ENCODE measurements at regions not wholly inside any gene's neighbourhood (a gene's known extent, or its start where the extent isn't known, plus 50 kb on each side); places are given as distances from the start of the nearest gene placed in this dataset.

DNA sequence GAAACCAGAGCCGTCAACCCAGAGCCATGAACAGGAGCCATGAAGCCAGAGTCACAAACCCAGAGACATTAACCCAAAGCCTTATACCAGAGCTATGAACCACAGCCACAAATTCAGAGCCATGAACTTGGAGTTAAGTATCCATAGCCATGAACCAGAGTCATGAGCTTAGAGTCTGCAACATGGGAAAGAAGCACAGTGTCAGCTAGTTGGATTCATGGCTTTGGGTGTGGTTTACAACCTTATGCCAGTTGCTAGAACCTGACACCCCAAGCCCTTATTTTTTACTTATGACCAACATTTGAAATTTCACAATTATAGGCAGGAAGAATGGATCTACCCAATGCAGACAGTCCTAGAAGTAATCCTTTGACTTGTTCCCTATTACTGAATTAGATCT lies 128.9 kb upstream of the FAM78B start:
- no peak overlapping the region for H3K4ac ChIP-seq (ENCODE audit: low read depth in 1 of 2, low read length in 2 of 2)
- no peaks in the 10 kb centered on the region for H3K4me1 ChIP-seq (ENCODE audit: control insufficient read depth, insufficient read depth, low read depth, low read length)
- H2BK120ac ChIP-seq (ENCODE audit: low read depth, low read length): no peak overlapping the region
- H3K9ac ChIP-seq (ENCODE audit: low read length): no peak overlapping the region
- no peak overlapping the region for H4K91ac ChIP-seq (ENCODE audit: low read length)
- no peak overlapping the region for H2BK12ac ChIP-seq (ENCODE audit: low read length in 2 of 2)
- no peak overlapping the region for H3K4me3 ChIP-seq (ENCODE audit: insufficient read depth in 1 of 2, low read depth in 1 of 2, low read length in 2 of 2)
- H3K9me3 ChIP-seq (ENCODE audit: control insufficient read depth, low read length): no peaks in the 10 kb centered on the region
- no peak overlapping the region for H3K18ac ChIP-seq (ENCODE audit: low read depth in 1 of 2, low read length in 2 of 2)
- 56% methylated on average over 1 of the region's 1 CpG for WGBS
- no peak overlapping the region for H3K27ac ChIP-seq (ENCODE audit: low read length, poor library complexity, severe bottlenecking)
- no peak overlapping the region for H4K8ac ChIP-seq (ENCODE audit: low read length)
- no peak overlapping the region for H2BK5ac ChIP-seq (ENCODE audit: low read depth, low read length, poor library complexity, severe bottlenecking)
- no peaks in the 10 kb centered on the region for H3K79me1 ChIP-seq (replicated peaks; ENCODE audit: low read length, poor library complexity, severe bottlenecking)
- no peak overlapping the region for H2BK15ac ChIP-seq (ENCODE audit: low read depth, poor library complexity, severe bottlenecking)
- no peak overlapping the region for H3K4me2 ChIP-seq (ENCODE audit: low read length, poor library complexity, severe bottlenecking)
- H3K23ac ChIP-seq (ENCODE audit: low read length in 2 of 2): no peak overlapping the region
- H2AFZ ChIP-seq (ENCODE audit: low read depth, low read length): no peak overlapping the region
- H3K14ac ChIP-seq (ENCODE audit: low read length in 2 of 2): no peak overlapping the region
- no peaks in the 10 kb centered on the region for H3K36me3 ChIP-seq (ENCODE audit: control insufficient read depth in 1 of 2, insufficient read depth in 2 of 2, low read depth in 1 of 2, low read length in 2 of 2)
- no peak overlapping the region for H2AK5ac ChIP-seq (ENCODE audit: low read length, severe bottlenecking)
- no peak for DNase-seq
- no peaks in the 10 kb centered on the region for H3K27me3 ChIP-seq (ENCODE audit: control insufficient read depth in 1 of 2, insufficient read depth in 1 of 2, low read length in 2 of 2)

DNA sequence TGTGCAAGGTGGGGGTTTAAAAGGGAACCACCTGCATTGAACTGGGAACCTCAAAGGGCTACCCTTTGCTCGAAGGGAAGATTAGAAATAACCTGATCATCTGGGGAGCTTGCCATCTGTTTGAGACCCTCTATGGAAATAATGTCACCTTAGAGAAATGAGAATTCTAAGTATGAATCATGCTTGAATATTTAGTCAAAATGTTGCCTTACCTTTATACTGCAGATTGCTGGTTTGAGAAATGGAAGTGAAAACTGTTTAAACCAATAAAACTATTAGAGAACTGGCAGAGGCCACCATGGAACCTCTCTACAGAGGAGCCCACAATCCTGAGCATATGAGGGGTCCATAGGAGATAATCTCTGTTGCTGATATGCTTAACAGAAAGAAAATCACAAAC lies 131.2 kb upstream of the FAM78B start:
- no peak overlapping the region for H3K14ac ChIP-seq (ENCODE audit: low read length in 2 of 2)
- H3K79me1 ChIP-seq (replicated peaks; ENCODE audit: low read length, poor library complexity, severe bottlenecking): no peaks in the 10 kb centered on the region
- DNase-seq: no peak
- H3K27ac ChIP-seq (ENCODE audit: low read length, poor library complexity, severe bottlenecking): no peak overlapping the region
- H4K91ac ChIP-seq (ENCODE audit: low read length): no peak overlapping the region
- no peaks in the 10 kb centered on the region for H3K36me3 ChIP-seq (ENCODE audit: control insufficient read depth in 1 of 2, insufficient read depth in 2 of 2, low read depth in 1 of 2, low read length in 2 of 2)
- no peak overlapping the region for H3K4me2 ChIP-seq (ENCODE audit: low read length, poor library complexity, severe bottlenecking)
- H3K4me1 ChIP-seq (ENCODE audit: control insufficient read depth, insufficient read depth, low read depth, low read length): no peaks in the 10 kb centered on the region
- no peak overlapping the region for H3K9ac ChIP-seq (ENCODE audit: low read length)
- H3K4me3 ChIP-seq (ENCODE audit: insufficient read depth in 1 of 2, low read depth in 1 of 2, low read length in 2 of 2): no peak overlapping the region
- peaks cover 1% of the 10 kb centered on the region for H3K9me3 ChIP-seq (ENCODE audit: control insufficient read depth, low read length)
- H2BK15ac ChIP-seq (ENCODE audit: low read depth, poor library complexity, severe bottlenecking): no peak overlapping the region
- no peak overlapping the region for H2AK5ac ChIP-seq (ENCODE audit: low read length, severe bottlenecking)
- no peak overlapping the region for H4K8ac ChIP-seq (ENCODE audit: low read length)
- no peak overlapping the region for H3K4ac ChIP-seq (ENCODE audit: low read depth in 1 of 2, low read length in 2 of 2)
- H2BK5ac ChIP-seq (ENCODE audit: low read depth, low read length, poor library complexity, severe bottlenecking): no peak overlapping the region
- H2BK120ac ChIP-seq (ENCODE audit: low read depth, low read length): no peak overlapping the region
- H3K18ac ChIP-seq (ENCODE audit: low read depth in 1 of 2, low read length in 2 of 2): no peak overlapping the region
- WGBS: 40% methylated on average over 1 of the region's 1 CpG
- H3K27me3 ChIP-seq (ENCODE audit: control insufficient read depth in 1 of 2, insufficient read depth in 1 of 2, low read length in 2 of 2): no peaks in the 10 kb centered on the region
- H2AFZ ChIP-seq (ENCODE audit: low read depth, low read length): no peak overlapping the region
- H3K23ac ChIP-seq (ENCODE audit: low read length in 2 of 2): no peak overlapping the region
- H2BK12ac ChIP-seq (ENCODE audit: low read length in 2 of 2): no peak overlapping the region

DNA sequence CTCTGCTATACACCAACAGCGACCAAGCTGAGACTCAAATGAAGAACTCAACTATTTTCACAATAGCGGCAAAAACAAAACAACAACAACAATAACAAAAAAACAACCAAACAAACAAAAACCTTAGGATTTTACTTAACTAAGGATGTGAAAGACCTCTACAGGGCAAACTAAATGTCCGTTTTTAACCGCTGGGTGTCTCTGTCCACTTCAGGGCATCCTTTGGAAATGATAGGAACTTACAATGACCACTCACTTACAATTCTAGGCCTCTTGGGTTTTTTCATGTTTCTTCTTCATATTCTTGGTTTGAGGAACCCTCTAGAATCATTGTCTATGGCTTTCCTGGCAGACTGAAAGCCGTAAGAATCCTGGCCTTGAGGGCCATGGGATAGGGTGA lies 134.0 kb upstream of the FAM78B start:
- Histone ChIP-seq H2AFZ (ENCODE audit: low read depth, low read length) (no peak overlapping the region), H2AK5ac (ENCODE audit: low read length, severe bottlenecking) (no peak overlapping the region), H3K14ac (ENCODE audit: low read length in 2 of 2) (no peak overlapping the region), H3K79me1 (replicated peaks; ENCODE audit: low read length, poor library complexity, severe bottlenecking) (no peaks in the 10 kb centered on the region), H3K9me3 (ENCODE audit: control insufficient read depth, low read length) (peaks cover 4% of the 10 kb centered on the region), H3K4me2 (ENCODE audit: low read length, poor library complexity, severe bottlenecking) (no peak overlapping the region), H3K4me3 (ENCODE audit: insufficient read depth in 1 of 2, low read depth in 1 of 2, low read length in 2 of 2) (no peak overlapping the region), H4K8ac (ENCODE audit: low read length) (no peak overlapping the region), H2BK12ac (ENCODE audit: low read length in 2 of 2) (no peak overlapping the region), H3K27me3 (ENCODE audit: control insufficient read depth in 1 of 2, insufficient read depth in 1 of 2, low read length in 2 of 2) (no peaks in the 10 kb centered on the region), H2BK120ac (ENCODE audit: low read depth, low read length) (no peak overlapping the region), H3K18ac (ENCODE audit: low read depth in 1 of 2, low read length in 2 of 2) (no peak overlapping the region), H3K36me3 (ENCODE audit: control insufficient read depth in 1 of 2, insufficient read depth in 2 of 2, low read depth in 1 of 2, low read length in 2 of 2) (no peaks in the 10 kb centered on the region), H3K4me1 (ENCODE audit: control insufficient read depth, insufficient read depth, low read depth, low read length) (no peaks in the 10 kb centered on the region), H3K4ac (ENCODE audit: low read depth in 1 of 2, low read length in 2 of 2) (no peak overlapping the region), H4K91ac (ENCODE audit: low read length) (no peak overlapping the region), H2BK15ac (ENCODE audit: low read depth, poor library complexity, severe bottlenecking) (no peak overlapping the region), H2BK5ac (ENCODE audit: low read depth, low read length, poor library complexity, severe bottlenecking) (no peak overlapping the region), H3K27ac (ENCODE audit: low read length, poor library complexity, severe bottlenecking) (no peak overlapping the region), H3K9ac (ENCODE audit: low read length) (no peak overlapping the region), H3K23ac (ENCODE audit: low read length in 2 of 2) (no peak overlapping the region)
- no peak for DNase-seq
- WGBS: 79% methylated on average over 5 of the region's 5 CpGs

DNA sequence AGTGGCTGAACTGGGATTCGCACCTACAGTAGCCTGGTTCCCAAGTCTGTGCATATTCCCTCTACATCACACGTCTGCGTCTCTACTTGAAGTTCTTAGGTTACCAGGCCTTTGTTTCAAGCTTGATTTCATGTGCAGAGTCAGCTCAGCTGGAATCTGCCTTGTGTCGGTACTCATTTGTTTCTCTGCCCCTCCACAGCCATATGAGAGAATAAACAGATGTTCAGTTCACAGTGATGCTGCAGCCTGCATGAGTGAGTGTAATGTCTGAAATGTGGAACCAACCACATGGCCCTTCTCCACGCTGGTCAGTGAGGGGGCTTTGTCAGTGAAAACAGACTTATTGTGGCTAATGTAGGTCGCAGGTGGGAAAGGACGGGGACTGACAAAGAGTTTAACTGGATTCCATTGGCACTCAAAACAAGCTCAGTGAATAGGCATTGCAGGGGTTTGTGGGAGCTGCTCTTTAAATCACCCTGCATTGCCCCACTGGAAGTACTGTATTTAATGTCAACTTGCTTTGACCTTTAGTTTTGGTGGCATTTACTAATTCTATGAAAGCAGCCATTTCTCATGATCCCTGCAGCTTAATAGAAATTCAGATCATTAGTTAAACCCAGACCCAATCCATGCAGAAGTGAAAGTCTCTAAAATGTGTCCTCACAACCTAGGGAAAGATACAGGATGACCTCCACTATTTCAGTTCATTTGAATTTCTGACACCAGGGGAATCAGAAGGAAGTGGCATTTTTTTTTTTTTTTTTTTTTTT lies 136.4 kb upstream of the FAM78B start:
- no peak overlapping the region for H3K4ac ChIP-seq (ENCODE audit: low read depth in 1 of 2, low read length in 2 of 2)
- no peaks in the 10 kb centered on the region for H3K36me3 ChIP-seq (ENCODE audit: control insufficient read depth in 1 of 2, insufficient read depth in 2 of 2, low read depth in 1 of 2, low read length in 2 of 2)
- no peak overlapping the region for H3K4me2 ChIP-seq (ENCODE audit: low read length, poor library complexity, severe bottlenecking)
- no peak overlapping the region for H2AK5ac ChIP-seq (ENCODE audit: low read length, severe bottlenecking)
- no peaks in the 10 kb centered on the region for H3K27me3 ChIP-seq (ENCODE audit: control insufficient read depth in 1 of 2, insufficient read depth in 1 of 2, low read length in 2 of 2)
- H2BK15ac ChIP-seq (ENCODE audit: low read depth, poor library complexity, severe bottlenecking): no peak overlapping the region
- no peak overlapping the region for H3K23ac ChIP-seq (ENCODE audit: low read length in 2 of 2)
- no peak overlapping the region for H3K9ac ChIP-seq (ENCODE audit: low read length)
- DNase-seq: no peak
- H4K8ac ChIP-seq (ENCODE audit: low read length): no peak overlapping the region
- H3K4me3 ChIP-seq (ENCODE audit: insufficient read depth in 1 of 2, low read depth in 1 of 2, low read length in 2 of 2): no peak overlapping the region
- H3K79me1 ChIP-seq (replicated peaks; ENCODE audit: low read length, poor library complexity, severe bottlenecking): no peaks in the 10 kb centered on the region
- H3K27ac ChIP-seq (ENCODE audit: low read length, poor library complexity, severe bottlenecking): no peak overlapping the region
- 79% methylated on average over 7 of the region's 7 CpGs for WGBS
- H2BK120ac ChIP-seq (ENCODE audit: low read depth, low read length): no peak overlapping the region
- no peak overlapping the region for H2AFZ ChIP-seq (ENCODE audit: low read depth, low read length)
- H2BK12ac ChIP-seq (ENCODE audit: low read length in 2 of 2): no peak overlapping the region
- H3K4me1 ChIP-seq (ENCODE audit: control insufficient read depth, insufficient read depth, low read depth, low read length): no peaks in the 10 kb centered on the region
- H2BK5ac ChIP-seq (ENCODE audit: low read depth, low read length, poor library complexity, severe bottlenecking): no peak overlapping the region
- no peak overlapping the region for H3K18ac ChIP-seq (ENCODE audit: low read depth in 1 of 2, low read length in 2 of 2)
- no peak overlapping the region for H4K91ac ChIP-seq (ENCODE audit: low read length)
- no peak overlapping the region for H3K14ac ChIP-seq (ENCODE audit: low read length in 2 of 2)
- H3K9me3 ChIP-seq (ENCODE audit: control insufficient read depth, low read length): peaks cover 4% of the 10 kb centered on the region

Measured in mesenchymal stem cell (in vitro differentiated cells and primary cell).